ENCODE measurements at regions not wholly inside any gene's neighbourhood (a gene's known extent, or its start where the extent isn't known, plus 50 kb on each side); places are given as distances from the start of the nearest gene placed in this dataset.
"Not testable (repeated sequence)": the region's sequence is repeated elsewhere in the genome, so short reads cannot be mapped to it uniquely, and the experiment has no call there.

GRCh38 chr1:148679050-148679786 lies 69.4 kb upstream of the NUDT4B start:
- DNase-seq (ENCODE audit: low read depth); H3K27me3 ChIP-seq (replicated peaks; ENCODE audit: control insufficient read depth, insufficient read depth, low read length); H3K36me3 ChIP-seq (ENCODE audit: control insufficient read depth, insufficient read depth, low read length, severe bottlenecking); H3K4me1 ChIP-seq (ENCODE audit: control insufficient read depth, insufficient read depth, low read length); H3K9me3 ChIP-seq (ENCODE audit: control insufficient read depth, low read length): not testable (repeated sequence)
- Histone ChIP-seq H3K9ac (ENCODE audit: low read length) (peak overlapping the region; percentile 75), H3K4me3 (ENCODE audit: low read length) (peak overlapping the region; percentile 68)

- H3K9me3 ChIP-seq (ENCODE audit: control insufficient read depth, low read length); H3K4me3 ChIP-seq (ENCODE audit: low read length); H3K4me1 ChIP-seq (ENCODE audit: control insufficient read depth, insufficient read depth, low read length); H3K36me3 ChIP-seq (ENCODE audit: control insufficient read depth, insufficient read depth, low read length, severe bottlenecking); DNase-seq (ENCODE audit: low read depth); H3K9ac ChIP-seq (ENCODE audit: low read length); H3K27me3 ChIP-seq (replicated peaks; ENCODE audit: control insufficient read depth, insufficient read depth, low read length): not testable (repeated sequence)
These were observed 68.7 kb upstream of the NUDT4B start for GRCh38 chr1:148679787-148680326.

- H3K36me3 ChIP-seq (ENCODE audit: control insufficient read depth, insufficient read depth, low read length, severe bottlenecking); H3K27me3 ChIP-seq (replicated peaks; ENCODE audit: control insufficient read depth, insufficient read depth, low read length); H3K4me3 ChIP-seq (ENCODE audit: low read length); H3K9me3 ChIP-seq (ENCODE audit: control insufficient read depth, low read length); H3K9ac ChIP-seq (ENCODE audit: low read length); H3K4me1 ChIP-seq (ENCODE audit: control insufficient read depth, insufficient read depth, low read length); DNase-seq (ENCODE audit: low read depth): not testable (repeated sequence)
These were observed 61.8 kb upstream of the NUDT4B start for GRCh38 chr1:148686735-148687134.

GRCh38 chr1:148687376-148687775 lies 61.2 kb upstream of the NUDT4B start:
- not testable (repeated sequence) for DNase-seq (ENCODE audit: low read depth); H3K27me3 ChIP-seq (replicated peaks; ENCODE audit: control insufficient read depth, insufficient read depth, low read length); H3K9ac ChIP-seq (ENCODE audit: low read length); H3K36me3 ChIP-seq (ENCODE audit: control insufficient read depth, insufficient read depth, low read length, severe bottlenecking); H3K9me3 ChIP-seq (ENCODE audit: control insufficient read depth, low read length); H3K4me3 ChIP-seq (ENCODE audit: low read length); H3K4me1 ChIP-seq (ENCODE audit: control insufficient read depth, insufficient read depth, low read length)

Measured in adipocyte (in vitro differentiated cells).